ENCODE measurements at regions not wholly inside any gene's neighbourhood (a gene's known extent, or its start where the extent isn't known, plus 50 kb on each side); places are given as distances from the start of the nearest gene placed in this dataset.

DNA sequence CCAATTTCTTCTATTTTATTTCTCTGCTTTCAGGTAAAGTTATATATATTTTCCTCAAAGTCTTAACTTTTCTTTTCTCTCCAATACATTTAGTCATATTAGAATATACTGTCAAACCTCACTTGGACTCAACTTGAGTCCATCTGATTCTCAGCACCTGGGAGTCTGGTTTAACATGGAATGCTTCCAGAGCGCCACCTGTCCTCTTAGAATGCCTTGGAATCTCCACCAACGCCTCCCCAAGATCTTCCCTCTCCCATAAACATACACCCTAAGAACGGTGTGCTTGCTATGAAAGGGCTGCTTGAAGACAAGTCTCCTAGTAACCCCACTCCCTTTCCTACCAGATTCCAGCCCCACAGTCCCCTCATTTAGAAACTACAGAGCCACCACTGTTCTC is 229.1 kb upstream of the MKLN1 start:
- TF ChIP-seq, protein P1, sequence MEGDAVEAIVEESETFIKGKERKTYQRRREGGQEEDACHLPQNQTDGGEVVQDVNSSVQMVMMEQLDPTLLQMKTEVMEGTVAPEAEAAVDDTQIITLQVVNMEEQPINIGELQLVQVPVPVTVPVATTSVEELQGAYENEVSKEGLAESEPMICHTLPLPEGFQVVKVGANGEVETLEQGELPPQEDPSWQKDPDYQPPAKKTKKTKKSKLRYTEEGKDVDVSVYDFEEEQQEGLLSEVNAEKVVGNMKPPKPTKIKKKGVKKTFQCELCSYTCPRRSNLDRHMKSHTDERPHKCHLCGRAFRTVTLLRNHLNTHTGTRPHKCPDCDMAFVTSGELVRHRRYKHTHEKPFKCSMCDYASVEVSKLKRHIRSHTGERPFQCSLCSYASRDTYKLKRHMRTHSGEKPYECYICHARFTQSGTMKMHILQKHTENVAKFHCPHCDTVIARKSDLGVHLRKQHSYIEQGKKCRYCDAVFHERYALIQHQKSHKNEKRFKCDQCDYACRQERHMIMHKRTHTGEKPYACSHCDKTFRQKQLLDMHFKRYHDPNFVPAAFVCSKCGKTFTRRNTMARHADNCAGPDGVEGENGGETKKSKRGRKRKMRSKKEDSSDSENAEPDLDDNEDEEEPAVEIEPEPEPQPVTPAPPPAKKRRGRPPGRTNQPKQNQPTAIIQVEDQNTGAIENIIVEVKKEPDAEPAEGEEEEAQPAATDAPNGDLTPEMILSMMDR (IDR thresholded peaks at IDR 0.05 in 4 of 5, conservative IDR thresholded peaks at IDR 0.05 in 1 of 5): no peak
- TF ChIP-seq POLR2A (IDR thresholded peaks at IDR 0.05): no peak

Data from gastrocnemius medialis (tissue), 4 donors.